Naive thymus-derived CD8-positive, alpha-beta T cell (primary cell): ENCODE measurements at regions not wholly inside any gene's neighbourhood (a gene's known extent, or its start where the extent isn't known, plus 50 kb on each side); places are given as distances from the start of the nearest gene placed in this dataset.
"Not testable (repeated sequence)": the region's sequence is repeated elsewhere in the genome, so short reads cannot be mapped to it uniquely, and the experiment has no call there.

Experiments
- ATAC-seq, 2 donors: fragments of 150-1000 bp; cut with Tn5 transposase in 1 of 2; sonication (Bioruptor Pico), chemical (Tn5 transposase) in 1 of 2; 1 replicate in 1 of 2; 2 replicates in 1 of 2; pipeline ENCODE4 v1.10.0; 2021; ENCODE audit warnings: mild to moderate bottlenecking in 2 of 2, moderate library complexity in 2 of 2
- POLR2A ChIA-PET: fragments of 350-600 bp; sonication (Branson Sonifier 250); formaldehyde crosslinking; loops from one replicate; lab custom pipeline; 2021; ENCODE audit warnings: antibody characterized with exemption; lab: Charles Lee
- DNase-seq, 10 donors: peaks; one replicate each; pipeline versions ENCODE4 v3.0.0 to v3.0.0-alpha.2; 2020 to 2022
- H3K27ac Mint-ChIP-seq, 10 donors: one replicate each; pipeline ENCODE4 v1.8.0; 2020 to 2022; ENCODE audit warnings: mild to moderate bottlenecking in 10 of 10, mixed read lengths in 10 of 10, moderate library complexity in 4 of 10, inconsistent platforms in 1 of 10
- H3K27me3 Mint-ChIP-seq, 5 donors: one replicate each; pipeline ENCODE4 v1.8.0; 2021 to 2022; ENCODE audit warnings: mixed read lengths in 5 of 5
- H3K36me3 Mint-ChIP-seq, 3 donors: one replicate each; pipeline ENCODE4 v1.8.0; 2020 to 2022; ENCODE audit warnings: mixed read lengths in 3 of 3, mild to moderate bottlenecking in 2 of 3, inconsistent platforms in 1 of 3
- H3K4me1 Mint-ChIP-seq, 4 donors: one replicate each; pipeline ENCODE4 v1.8.0; 2021 to 2022; ENCODE audit warnings: mixed read lengths in 4 of 4
- H3K4me3 Mint-ChIP-seq, 10 donors: one replicate each; pipeline ENCODE4 v1.8.0; 2020 to 2022; ENCODE audit warnings: mild to moderate bottlenecking in 10 of 10, mixed read lengths in 10 of 10, moderate library complexity in 6 of 10, inconsistent platforms in 1 of 10
- H3K9me3 Mint-ChIP-seq, 9 donors: one replicate each; pipeline ENCODE4 v1.8.0; 2020 to 2022; ENCODE audit warnings: mixed read lengths in 9 of 9, mild to moderate bottlenecking in 3 of 9, inconsistent platforms in 1 of 9, moderate library complexity in 1 of 9

- no peaks in the 10 kb centered on the region for H3K36me3 Mint-ChIP-seq
These were observed 265.4 kb downstream of the ADGRD1 start for GRCh38 chr12:131218923-131219669.

GRCh38 chr12:131219670-131220330, 266.1 kb downstream of the ADGRD1 start:
- ATAC-seq: no peak
- peaks cover 0 to 3% (median 0%) of the 10 kb centered on the region in 9 donors for H3K9me3 Mint-ChIP-seq
- no peak overlapping the region for H3K4me3 Mint-ChIP-seq
- POLR2A ChIA-PET: interaction anchor here (0.5 kb wide), 1 partner anchor 51 kb away, joined by 4 read pairs; no protein-coding TSS in a partner anchor
- no peaks in the 10 kb centered on the region for H3K36me3 Mint-ChIP-seq
- no peak for DNase-seq
- H3K27me3 Mint-ChIP-seq: peaks cover 8 to 52% (median 26%) of the 10 kb centered on the region in 5 donors
- peaks cover 6 to 16% (median 15%) of the 10 kb centered on the region in 4 donors for H3K4me1 Mint-ChIP-seq
- no peak overlapping the region for H3K27ac Mint-ChIP-seq

More at GRCh38 chr12:131218923-131219669, 265.4 kb downstream of the ADGRD1 start:
- H3K27me3 Mint-ChIP-seq: peaks cover 8 to 52% (median 26%) of the 10 kb centered on the region in 5 donors
- H3K4me1 Mint-ChIP-seq: peaks cover 6 to 16% (median 15%) of the 10 kb centered on the region in 4 donors
- H3K4me3 Mint-ChIP-seq: no peak overlapping the region
- peaks cover 0 to 3% (median 0%) of the 10 kb centered on the region in 9 donors for H3K9me3 Mint-ChIP-seq
- H3K27ac Mint-ChIP-seq: no peak overlapping the region
- ATAC-seq (no peak), DNase-seq (no peak)
- POLR2A ChIA-PET: no interaction called here

GRCh38 chr12:131220331-131220685, 266.6 kb downstream of the ADGRD1 start:
- peaks cover 0 to 3% (median 0%) of the 10 kb centered on the region in 9 donors for H3K9me3 Mint-ChIP-seq
- H3K4me1 Mint-ChIP-seq: peaks cover 6 to 16% (median 15%) of the 10 kb centered on the region in 4 donors
- DNase-seq: no peak
- H3K36me3 Mint-ChIP-seq: no peaks in the 10 kb centered on the region
- POLR2A ChIA-PET: interaction anchor here (0.5 kb wide), 1 partner anchor 52 kb away, joined by 4 read pairs; no protein-coding TSS in a partner anchor
- ATAC-seq: no peak
- no peak overlapping the region for H3K4me3 Mint-ChIP-seq
- no peak overlapping the region for H3K27ac Mint-ChIP-seq
- peaks cover 8 to 52% (median 26%) of the 10 kb centered on the region in 5 donors for H3K27me3 Mint-ChIP-seq

GRCh38 chr12:131221061-131221956, 267.6 kb downstream of the ADGRD1 start:
- no peaks in the 10 kb centered on the region for H3K36me3 Mint-ChIP-seq
- H3K9me3 Mint-ChIP-seq: peaks cover 0 to 3% (median 0%) of the 10 kb centered on the region in 9 donors
- H3K27me3 Mint-ChIP-seq: peaks cover 8 to 49% (median 26%) of the 10 kb centered on the region in 5 donors
- POLR2A ChIA-PET: no interaction called here
- DNase-seq (no peak), ATAC-seq (no peak)
- H3K27ac Mint-ChIP-seq: no peak overlapping the region
- H3K4me3 Mint-ChIP-seq: no peak overlapping the region
- H3K4me1 Mint-ChIP-seq: peaks cover 6 to 16% (median 15%) of the 10 kb centered on the region in 4 donors

GRCh38 chr12:131221957-131222328, 268.2 kb downstream of the ADGRD1 start:
- H3K4me3 Mint-ChIP-seq: peak overlapping the region; percentile 30 to 82 (median 71)
- peaks cover 0 to 3% (median 0%) of the 10 kb centered on the region in 9 donors for H3K9me3 Mint-ChIP-seq
- peak overlapping the region in 1 of 10 donors; percentile 77 for H3K27ac Mint-ChIP-seq
- DNase-seq (no peak), ATAC-seq (no peak)
- POLR2A ChIA-PET: no interaction called here
- H3K36me3 Mint-ChIP-seq: no peaks in the 10 kb centered on the region
- peaks cover 6 to 14% (median 12%) of the 10 kb centered on the region in 4 donors for H3K4me1 Mint-ChIP-seq
- H3K27me3 Mint-ChIP-seq: peaks cover 8 to 44% (median 22%) of the 10 kb centered on the region in 5 donors

GRCh38 chr12:131222329-131223139, 268.8 kb downstream of the ADGRD1 start:
- Mint-ChIP-seq H3K27ac (peak overlapping the region in 4 of 10 donors; percentile 10 to 77 (median 34)), H3K4me3 (peak overlapping the region; percentile 30 to 82 (median 71)), H3K4me1 (peaks cover 6 to 11% (median 10%) of the 10 kb centered on the region in 4 donors), H3K9me3 (peaks cover 0 to 3% (median 0%) of the 10 kb centered on the region in 9 donors), H3K36me3 (no peaks in the 10 kb centered on the region), H3K27me3 (peaks cover 8 to 38% (median 16%) of the 10 kb centered on the region in 5 donors)
- DNase-seq (peak in 3 of 10 donors; percentile 4 to 15 (median 12)), ATAC-seq (peak in 1 of 2 donors; percentile 38)
- POLR2A ChIA-PET: no interaction called here

GRCh38 chr12:131223171-131223761, 269.6 kb downstream of the ADGRD1 start:
- ATAC-seq: no peak
- Mint-ChIP-seq H3K36me3 (no peaks in the 10 kb centered on the region), H3K4me3 (peak overlapping the region in 2 of 10 donors; percentile 12 to 67)

GRCh38 chr12:131223791-131224225, 270.1 kb downstream of the ADGRD1 start:
- Mint-ChIP-seq H3K4me1 (peaks cover 6 to 11% (median 9%) of the 10 kb centered on the region in 4 donors), H3K9me3 (peaks cover 0 to 3% (median 0%) of the 10 kb centered on the region in 9 donors), H3K27me3 (peaks cover 3 to 31% (median 7%) of the 10 kb centered on the region in 5 donors), H3K4me3 (no peak overlapping the region), H3K27ac (peak overlapping the region in 1 of 10 donors; percentile 43), H3K36me3 (no peaks in the 10 kb centered on the region)
- no peak for DNase-seq
- no peak for ATAC-seq
- POLR2A ChIA-PET: no interaction called here

More at GRCh38 chr12:131223171-131223761, 269.6 kb downstream of the ADGRD1 start:
- Mint-ChIP-seq H3K4me1 (peaks cover 6 to 11% (median 9%) of the 10 kb centered on the region in 4 donors), H3K27ac (no peak overlapping the region), H3K9me3 (peaks cover 0 to 3% (median 0%) of the 10 kb centered on the region in 9 donors), H3K27me3 (peaks cover 5 to 33% (median 8%) of the 10 kb centered on the region in 5 donors)
- no peak for DNase-seq
- POLR2A ChIA-PET: no interaction called here

- H3K27ac Mint-ChIP-seq, POLR2A ChIA-PET, DNase-seq, H3K4me3 Mint-ChIP-seq, H3K9me3 Mint-ChIP-seq, ATAC-seq, H3K36me3 Mint-ChIP-seq: not testable (repeated sequence)
- Mint-ChIP-seq H3K27me3 (peaks cover under 1 to 29% (median 9%) of the 10 kb centered on the region in 5 donors), H3K4me1 (peaks cover 6 to 15% (median 9%) of the 10 kb centered on the region in 4 donors)
These were observed 270.7 kb downstream of the ADGRD1 start for GRCh38 chr12:131224226-131225065.

- ATAC-seq, H3K9me3 Mint-ChIP-seq, POLR2A ChIA-PET, DNase-seq, H3K4me3 Mint-ChIP-seq, H3K27ac Mint-ChIP-seq, H3K36me3 Mint-ChIP-seq: not testable (repeated sequence)
- Mint-ChIP-seq H3K27me3 (peaks cover 7 to 30% (median 9%) of the 10 kb centered on the region in 5 donors), H3K4me1 (peaks cover 8 to 19% (median 14%) of the 10 kb centered on the region in 4 donors)
These were observed 271.3 kb downstream of the ADGRD1 start for GRCh38 chr12:131225066-131225380.
